ENCODE measurements at regions not wholly inside any gene's neighbourhood (a gene's known extent, or its start where the extent isn't known, plus 50 kb on each side); places are given as distances from the start of the nearest gene placed in this dataset.

DNA sequence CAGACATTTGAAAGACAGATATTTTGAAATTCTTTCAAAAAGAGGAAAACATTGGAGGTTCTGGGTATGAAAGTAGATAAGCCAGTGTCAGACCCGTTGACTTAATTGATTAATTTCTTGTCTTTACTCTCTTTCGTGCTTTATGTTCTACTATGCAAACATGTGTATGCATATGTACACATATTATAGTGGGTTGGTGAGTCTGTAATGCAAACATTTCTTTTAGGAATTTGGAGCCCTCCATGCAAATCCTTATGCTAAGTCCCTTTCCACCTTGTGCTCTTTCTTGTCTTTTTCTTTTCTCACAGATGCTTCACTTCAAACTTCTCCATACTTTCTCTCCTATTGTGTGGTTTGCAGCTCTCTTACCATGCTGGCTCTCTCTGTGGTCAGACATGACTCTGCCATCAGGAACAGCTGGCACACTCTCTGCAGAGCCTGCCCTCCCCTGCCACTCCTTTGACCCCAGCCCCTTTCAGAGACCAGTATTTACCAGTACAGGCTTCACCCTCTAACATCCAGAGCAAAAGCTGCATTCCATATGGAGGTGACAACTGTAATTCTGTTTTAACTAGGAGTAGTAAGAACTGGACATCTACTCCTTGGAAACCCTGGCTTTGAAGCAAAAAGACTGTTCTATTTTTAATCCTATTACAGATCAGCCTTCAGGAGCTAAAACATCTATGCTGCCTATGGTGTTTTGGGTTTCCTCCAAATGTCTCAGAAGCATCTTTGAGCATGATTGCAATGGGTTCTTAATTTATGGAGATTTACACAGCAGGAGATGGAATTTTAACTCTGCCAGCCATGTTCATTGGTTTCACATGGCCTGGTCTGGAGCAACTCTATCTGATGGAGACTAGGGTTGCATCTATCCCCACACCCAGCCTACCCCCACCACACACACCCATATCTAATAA is 386.9 kb upstream of the FAT3 start (continued):
- TF ChIP-seq ZNF175 (tag by site-specific recombination; IDR thresholded peaks at IDR 0.05): no peak
- no peak for TF ChIP-seq ZNF701 (tag by site-specific recombination; IDR thresholded peaks at IDR 0.05)

DNA sequence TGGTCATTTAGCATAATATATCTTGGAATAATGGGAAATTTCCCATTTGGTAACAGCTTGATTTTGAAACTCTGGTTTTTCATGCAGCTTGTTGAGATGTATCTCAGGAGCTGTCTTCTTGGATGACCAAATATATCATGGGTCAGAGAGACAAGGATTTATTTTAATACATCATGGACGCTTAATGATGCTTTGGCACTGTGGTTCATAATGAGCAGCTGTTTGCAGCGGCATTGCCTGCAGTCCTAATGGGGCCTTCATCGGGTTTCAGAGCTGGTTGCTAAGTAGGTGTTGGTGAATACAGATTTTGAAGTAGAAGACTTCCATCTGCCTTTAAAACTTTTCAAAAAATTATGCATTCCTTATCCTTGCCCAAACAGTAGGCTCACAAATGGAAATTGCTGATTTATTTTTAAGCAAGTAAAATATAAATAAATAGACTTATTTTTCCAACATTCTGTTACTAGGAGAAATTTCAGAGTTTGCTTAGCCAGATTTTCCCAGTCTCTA is 389.5 kb upstream of the FAT3 start:
- Histone ChIP-seq H3K27ac (ENCODE audit: extremely low read depth, low read depth, low read length) (no peak overlapping the region), H3K36me3 (ENCODE audit: control insufficient read depth in 2 of 2, insufficient read depth in 1 of 2, low read length in 2 of 2) (no peaks in the 10 kb centered on the region), H3K9me3 (ENCODE audit: control insufficient read depth, insufficient read depth, low read depth, low read length) (no peaks in the 10 kb centered on the region), H3K4me3 (ENCODE audit: low read depth, low read length) (no peak overlapping the region), H3K4me1 (ENCODE audit: control insufficient read depth, insufficient read depth, low read length) (no peaks in the 10 kb centered on the region)
- TF ChIP-seq ZNF169 (tag by site-specific recombination; IDR thresholded peaks at IDR 0.05) (no peak), ZSCAN16 (tag by site-specific recombination; IDR thresholded peaks at IDR 0.05) (no peak), ZNF394 (tag by site-specific recombination; IDR thresholded peaks at IDR 0.05; ENCODE audit: borderline replicate concordance) (no peak), ZNF529 (tag by site-specific recombination; IDR thresholded peaks at IDR 0.05; ENCODE audit: insufficient replicate concordance) (no peak), ZNF544 (tag by site-specific recombination; IDR thresholded peaks at IDR 0.05) (no peak), ZNF423 (tag by site-specific recombination; IDR thresholded peaks at IDR 0.05) (no peak), ZNF585B (tag by site-specific recombination; IDR thresholded peaks at IDR 0.05) (no peak), ZBTB7A (tag by site-specific recombination; IDR thresholded peaks at IDR 0.05; ENCODE audit: low read depth) (no peak), BCL11A (tag by site-specific recombination; IDR thresholded peaks at IDR 0.05; ENCODE audit: low read depth) (no peak), OVOL3 (tag by site-specific recombination; IDR thresholded peaks at IDR 0.05) (no peak)
- TF ChIP-seq, protein P1, sequence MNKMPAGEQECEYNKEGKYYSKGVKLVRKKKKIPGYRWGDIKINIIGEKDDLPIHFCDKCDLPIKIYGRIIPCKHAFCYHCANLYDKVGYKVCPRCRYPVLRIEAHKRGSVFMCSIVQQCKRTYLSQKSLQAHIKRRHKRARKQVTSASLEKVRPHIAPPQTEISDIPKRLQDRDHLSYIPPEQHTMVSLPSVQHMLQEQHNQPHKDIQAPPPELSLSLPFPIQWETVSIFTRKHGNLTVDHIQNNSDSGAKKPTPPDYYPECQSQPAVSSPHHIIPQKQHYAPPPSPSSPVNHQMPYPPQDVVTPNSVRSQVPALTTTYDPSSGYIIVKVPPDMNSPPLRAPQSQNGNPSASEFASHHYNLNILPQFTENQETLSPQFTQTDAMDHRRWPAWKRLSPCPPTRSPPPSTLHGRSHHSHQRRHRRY (tag by site-specific recombination; IDR thresholded peaks at IDR 0.05): no peak
- TF ChIP-seq, protein P2, sequence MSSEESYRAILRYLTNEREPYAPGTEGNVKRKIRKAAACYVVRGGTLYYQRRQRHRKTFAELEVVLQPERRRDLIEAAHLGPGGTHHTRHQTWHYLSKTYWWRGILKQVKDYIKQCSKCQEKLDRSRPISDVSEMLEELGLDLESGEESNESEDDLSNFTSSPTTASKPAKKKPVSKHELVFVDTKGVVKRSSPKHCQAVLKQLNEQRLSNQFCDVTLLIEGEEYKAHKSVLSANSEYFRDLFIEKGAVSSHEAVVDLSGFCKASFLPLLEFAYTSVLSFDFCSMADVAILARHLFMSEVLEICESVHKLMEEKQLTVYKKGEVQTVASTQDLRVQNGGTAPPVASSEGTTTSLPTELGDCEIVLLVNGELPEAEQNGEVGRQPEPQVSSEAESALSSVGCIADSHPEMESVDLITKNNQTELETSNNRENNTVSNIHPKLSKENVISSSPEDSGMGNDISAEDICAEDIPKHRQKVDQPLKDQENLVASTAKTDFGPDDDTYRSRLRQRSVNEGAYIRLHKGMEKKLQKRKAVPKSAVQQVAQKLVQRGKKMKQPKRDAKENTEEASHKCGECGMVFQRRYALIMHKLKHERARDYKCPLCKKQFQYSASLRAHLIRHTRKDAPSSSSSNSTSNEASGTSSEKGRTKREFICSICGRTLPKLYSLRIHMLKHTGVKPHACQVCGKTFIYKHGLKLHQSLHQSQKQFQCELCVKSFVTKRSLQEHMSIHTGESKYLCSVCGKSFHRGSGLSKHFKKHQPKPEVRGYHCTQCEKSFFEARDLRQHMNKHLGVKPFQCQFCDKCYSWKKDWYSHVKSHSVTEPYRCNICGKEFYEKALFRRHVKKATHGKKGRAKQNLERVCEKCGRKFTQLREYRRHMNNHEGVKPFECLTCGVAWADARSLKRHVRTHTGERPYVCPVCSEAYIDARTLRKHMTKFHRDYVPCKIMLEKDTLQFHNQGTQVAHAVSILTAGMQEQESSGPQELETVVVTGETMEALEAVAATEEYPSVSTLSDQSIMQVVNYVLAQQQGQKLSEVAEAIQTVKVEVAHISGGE (tag by site-specific recombination; conservative IDR thresholded peaks at IDR 0.05; ENCODE audit: low read depth): no peak
- POLR2A ChIA-PET: no interaction called here
- CTCF ChIA-PET: no interaction called here

DNA sequence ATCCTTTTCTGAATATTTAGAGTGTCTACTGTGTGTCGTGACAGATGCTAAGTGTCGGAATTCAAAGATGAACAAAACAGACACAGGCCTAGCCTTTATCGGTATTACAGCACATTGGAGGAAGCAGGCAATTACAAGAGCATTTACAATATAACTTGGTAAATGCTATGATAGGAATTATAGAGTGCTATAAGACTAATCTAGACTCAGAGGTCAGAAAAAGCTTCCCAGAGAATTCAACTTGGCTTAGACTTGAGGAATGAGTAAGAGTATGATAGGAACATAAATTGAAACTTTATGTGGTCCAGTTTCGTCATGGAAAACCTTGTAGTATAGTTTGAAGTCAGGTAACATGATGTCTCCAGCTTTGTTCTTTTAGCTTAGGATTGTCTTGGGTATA is 395.7 kb upstream of the FAT3 start:
- H3K4me3 ChIP-seq (ENCODE audit: low read depth, low read length): no peak overlapping the region
- no peak overlapping the region for H3K27ac ChIP-seq (ENCODE audit: extremely low read depth, low read depth, low read length)
- TF ChIP-seq REPIN1 (tag by site-specific recombination; IDR thresholded peaks at IDR 0.05; ENCODE audit: low read depth): no peak
- no peak for TF ChIP-seq SALL2 (tag by site-specific recombination; IDR thresholded peaks at IDR 0.05; ENCODE audit: borderline replicate concordance)
- TF ChIP-seq WT1 (tag by site-specific recombination; IDR thresholded peaks at IDR 0.05): no peak
- TF ChIP-seq ZNF48 (tag by site-specific recombination; IDR thresholded peaks at IDR 0.05): no peak
- TF ChIP-seq, protein P3, sequence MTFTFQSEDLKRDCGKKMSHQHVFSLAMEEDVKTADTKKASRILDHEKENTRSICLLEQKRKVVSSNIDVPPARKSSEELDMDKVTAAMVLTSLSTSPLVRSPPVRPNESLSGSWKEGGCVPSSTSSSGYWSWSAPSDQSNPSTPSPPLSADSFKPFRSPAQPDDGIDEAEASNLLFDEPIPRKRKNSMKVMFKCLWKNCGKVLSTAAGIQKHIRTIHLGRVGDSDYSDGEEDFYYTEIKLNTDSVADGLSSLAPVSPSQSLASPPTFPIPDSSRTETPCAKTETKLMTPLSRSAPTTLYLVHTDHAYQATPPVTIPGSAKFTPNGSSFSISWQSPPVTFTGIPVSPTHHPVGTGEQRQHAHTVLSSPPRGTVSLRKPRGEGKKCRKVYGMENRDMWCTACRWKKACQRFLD (tag by site-specific recombination; IDR thresholded peaks at IDR 0.05): no peak
- CTCF ChIA-PET: no interaction called here
- H3K4me1 ChIP-seq (ENCODE audit: control insufficient read depth, insufficient read depth, low read length): no peaks in the 10 kb centered on the region
- POLR2A ChIA-PET: no interaction called here
- H3K36me3 ChIP-seq (ENCODE audit: control insufficient read depth in 2 of 2, insufficient read depth in 1 of 2, low read length in 2 of 2): no peaks in the 10 kb centered on the region
- no peaks in the 10 kb centered on the region for H3K9me3 ChIP-seq (ENCODE audit: control insufficient read depth, insufficient read depth, low read depth, low read length)
